ENCODE measurements at regions not wholly inside any gene's neighbourhood (a gene's known extent, or its start where the extent isn't known, plus 50 kb on each side); places are given as distances from the start of the nearest gene placed in this dataset.

DNA sequence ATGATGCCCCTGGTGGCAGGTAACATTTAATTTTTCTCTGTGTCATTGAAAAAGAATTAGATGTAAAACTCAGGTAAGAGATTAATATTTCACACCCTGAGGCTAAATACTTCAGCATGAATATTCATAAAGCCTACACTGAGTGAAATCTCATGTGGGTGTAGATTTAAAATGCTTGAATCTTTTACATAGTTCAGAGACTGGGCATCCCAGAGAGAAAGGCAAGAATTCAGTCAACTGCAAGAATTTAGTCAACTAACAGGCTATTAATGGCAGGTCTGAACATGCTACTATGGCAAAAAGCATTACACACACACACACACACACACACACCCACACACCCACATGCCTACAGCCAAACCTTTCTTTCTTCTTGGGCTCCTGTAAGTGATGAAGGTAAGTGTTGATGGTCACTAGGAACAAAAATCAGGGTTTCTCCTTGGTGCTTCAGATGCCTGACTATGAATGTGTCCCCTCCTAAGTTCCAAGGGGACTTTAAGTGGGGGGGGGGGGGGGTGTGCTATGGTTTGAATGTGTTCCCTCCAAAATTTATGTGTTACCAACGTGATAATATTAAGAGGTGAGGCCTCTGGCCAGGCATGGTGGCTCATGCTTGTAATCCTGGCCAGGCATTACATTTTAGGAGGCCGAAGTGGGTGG, 63.7 kb upstream of the PSMD7 start:
- Histone ChIP-seq H3K27me3 (ENCODE audit: control insufficient read depth in 3 of 3, insufficient read depth in 3 of 3, low read length in 3 of 3) (no peaks in the 10 kb centered on the region), H3K36me3 (ENCODE audit: control insufficient read depth in 3 of 3, insufficient read depth in 3 of 3, low read length in 3 of 3) (no peaks in the 10 kb centered on the region), H3K4me1 (ENCODE audit: control insufficient read depth in 3 of 3, insufficient read depth in 3 of 3, low read length in 3 of 3) (no peaks in the 10 kb centered on the region), H3K9me3 (ENCODE audit: control insufficient read depth in 3 of 3, low read length in 3 of 3) (no peaks in the 10 kb centered on the region), H3K9ac (ENCODE audit: low read depth in 1 of 3, low read length in 3 of 3) (no peak overlapping the region), H3K27ac (ENCODE audit: low read depth, low read length) (no peak overlapping the region), H3K4me3 (ENCODE audit: low read length in 3 of 3) (no peak overlapping the region)

- Histone ChIP-seq H3K27me3 (ENCODE audit: control insufficient read depth in 3 of 3, insufficient read depth in 3 of 3, low read length in 3 of 3) (no peaks in the 10 kb centered on the region), H3K4me1 (ENCODE audit: control insufficient read depth in 3 of 3, insufficient read depth in 3 of 3, low read length in 3 of 3) (no peaks in the 10 kb centered on the region), H3K27ac (ENCODE audit: low read depth, low read length) (no peak overlapping the region), H3K36me3 (ENCODE audit: control insufficient read depth in 3 of 3, insufficient read depth in 3 of 3, low read length in 3 of 3) (no peaks in the 10 kb centered on the region), H3K9me3 (ENCODE audit: control insufficient read depth in 3 of 3, low read length in 3 of 3) (no peaks in the 10 kb centered on the region), H3K9ac (ENCODE audit: low read depth in 1 of 3, low read length in 3 of 3) (no peak overlapping the region), H3K4me3 (ENCODE audit: low read length in 3 of 3) (no peak overlapping the region)
Observed at GRCh38 chr16:74230126-74230525, 66.5 kb upstream of the PSMD7 start.

- no peak overlapping the region for H3K4me3 ChIP-seq (ENCODE audit: low read length in 3 of 3)
- H3K9me3 ChIP-seq (ENCODE audit: control insufficient read depth in 3 of 3, low read length in 3 of 3), result no peaks in the 10 kb centered on the region
- no peaks in the 10 kb centered on the region for H3K4me1 ChIP-seq (ENCODE audit: control insufficient read depth in 3 of 3, insufficient read depth in 3 of 3, low read length in 3 of 3)
- H3K27me3 ChIP-seq (ENCODE audit: control insufficient read depth in 3 of 3, insufficient read depth in 3 of 3, low read length in 3 of 3), result no peaks in the 10 kb centered on the region
- H3K27ac ChIP-seq (ENCODE audit: low read depth, low read length), result no peak overlapping the region
- no peak overlapping the region for H3K9ac ChIP-seq (ENCODE audit: low read depth in 1 of 3, low read length in 3 of 3)
- H3K36me3 ChIP-seq (ENCODE audit: control insufficient read depth in 3 of 3, insufficient read depth in 3 of 3, low read length in 3 of 3), result no peaks in the 10 kb centered on the region
Observed at GRCh38 chr16:74226338-74226954, 70.2 kb upstream of the PSMD7 start.

DNA sequence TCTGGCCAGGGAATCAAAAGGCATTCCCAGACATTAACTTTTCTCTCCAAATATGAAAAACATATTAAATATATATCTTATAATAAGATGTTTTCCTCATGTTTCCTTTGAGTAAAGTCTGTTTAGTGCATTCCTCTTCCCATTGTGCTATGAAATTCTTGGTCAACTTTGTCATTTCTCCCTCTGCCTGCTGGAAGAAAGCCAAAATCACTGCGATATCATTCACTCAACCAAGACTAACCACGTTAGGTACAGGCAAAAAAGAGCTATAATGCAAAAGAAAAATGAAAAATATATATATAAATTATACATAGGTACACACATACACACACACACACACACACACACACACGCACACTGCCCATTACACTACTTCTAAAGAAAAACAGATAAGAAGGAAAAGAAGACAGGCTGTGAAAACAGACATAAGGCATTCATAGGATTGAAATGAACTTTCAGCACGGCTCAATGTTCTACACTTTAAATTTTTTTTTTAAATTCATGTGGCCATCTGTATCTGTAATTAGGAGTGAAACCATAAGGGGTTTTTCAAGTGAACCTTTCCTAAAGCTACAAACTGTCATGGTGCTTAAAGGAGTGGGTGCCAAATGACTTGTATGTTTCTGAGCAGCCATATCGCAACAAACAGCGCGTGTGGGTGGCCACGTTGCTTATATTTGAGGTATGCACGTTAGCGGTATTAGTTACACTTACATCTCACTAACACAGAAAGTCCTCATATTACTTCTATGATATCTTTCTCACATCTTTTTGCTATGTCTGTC, 71.6 kb upstream of the PSMD7 start:
- H3K27me3 ChIP-seq (ENCODE audit: control insufficient read depth in 3 of 3, insufficient read depth in 3 of 3, low read length in 3 of 3), result no peaks in the 10 kb centered on the region
- H3K27ac ChIP-seq (ENCODE audit: low read depth, low read length), result no peak overlapping the region
- no peaks in the 10 kb centered on the region for H3K36me3 ChIP-seq (ENCODE audit: control insufficient read depth in 3 of 3, insufficient read depth in 3 of 3, low read length in 3 of 3)
- no peaks in the 10 kb centered on the region for H3K4me1 ChIP-seq (ENCODE audit: control insufficient read depth in 3 of 3, insufficient read depth in 3 of 3, low read length in 3 of 3)
- H3K9me3 ChIP-seq (ENCODE audit: control insufficient read depth in 3 of 3, low read length in 3 of 3), result no peaks in the 10 kb centered on the region
- no peak overlapping the region for H3K4me3 ChIP-seq (ENCODE audit: low read length in 3 of 3)
- no peak overlapping the region for H3K9ac ChIP-seq (ENCODE audit: low read depth in 1 of 3, low read length in 3 of 3)

DNA sequence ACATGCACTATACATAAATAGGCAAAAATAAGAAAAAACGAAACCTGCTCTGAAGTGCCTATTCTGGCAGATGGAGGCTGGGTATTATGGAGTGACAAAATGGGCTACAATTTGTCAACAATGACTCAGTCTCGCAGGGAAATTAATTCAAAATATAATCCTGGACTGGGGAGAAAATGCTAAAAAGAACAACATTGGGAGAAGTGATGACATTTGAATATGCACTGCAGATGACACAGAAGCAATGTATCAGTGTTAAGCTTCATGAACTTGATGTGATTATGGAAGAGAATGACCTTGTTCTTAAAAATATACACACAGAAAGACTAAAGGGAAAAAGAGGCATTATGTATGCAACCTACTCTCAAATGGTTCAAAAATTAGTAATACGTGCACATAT, 74.8 kb upstream of the PSMD7 start:
- Histone ChIP-seq H3K4me3 (ENCODE audit: low read length in 3 of 3) (no peak overlapping the region), H3K9ac (ENCODE audit: low read depth in 1 of 3, low read length in 3 of 3) (no peak overlapping the region), H3K36me3 (ENCODE audit: control insufficient read depth in 3 of 3, insufficient read depth in 3 of 3, low read length in 3 of 3) (no peaks in the 10 kb centered on the region), H3K27me3 (ENCODE audit: control insufficient read depth in 3 of 3, insufficient read depth in 3 of 3, low read length in 3 of 3) (no peaks in the 10 kb centered on the region), H3K4me1 (ENCODE audit: control insufficient read depth in 3 of 3, insufficient read depth in 3 of 3, low read length in 3 of 3) (no peaks in the 10 kb centered on the region), H3K9me3 (ENCODE audit: control insufficient read depth in 3 of 3, low read length in 3 of 3) (no peaks in the 10 kb centered on the region), H3K27ac (ENCODE audit: low read depth, low read length) (no peak overlapping the region)

- no peaks in the 10 kb centered on the region for H3K27me3 ChIP-seq (ENCODE audit: control insufficient read depth in 3 of 3, insufficient read depth in 3 of 3, low read length in 3 of 3)
- H3K27ac ChIP-seq (ENCODE audit: low read depth, low read length), result no peak overlapping the region
- no peak overlapping the region for H3K4me3 ChIP-seq (ENCODE audit: low read length in 3 of 3)
- no peaks in the 10 kb centered on the region for H3K4me1 ChIP-seq (ENCODE audit: control insufficient read depth in 3 of 3, insufficient read depth in 3 of 3, low read length in 3 of 3)
- no peaks in the 10 kb centered on the region for H3K9me3 ChIP-seq (ENCODE audit: control insufficient read depth in 3 of 3, low read length in 3 of 3)
- no peak overlapping the region for H3K9ac ChIP-seq (ENCODE audit: low read depth in 1 of 3, low read length in 3 of 3)
- no peaks in the 10 kb centered on the region for H3K36me3 ChIP-seq (ENCODE audit: control insufficient read depth in 3 of 3, insufficient read depth in 3 of 3, low read length in 3 of 3)
Observed at GRCh38 chr16:74219706-74220105, 76.9 kb upstream of the PSMD7 start.

DNA sequence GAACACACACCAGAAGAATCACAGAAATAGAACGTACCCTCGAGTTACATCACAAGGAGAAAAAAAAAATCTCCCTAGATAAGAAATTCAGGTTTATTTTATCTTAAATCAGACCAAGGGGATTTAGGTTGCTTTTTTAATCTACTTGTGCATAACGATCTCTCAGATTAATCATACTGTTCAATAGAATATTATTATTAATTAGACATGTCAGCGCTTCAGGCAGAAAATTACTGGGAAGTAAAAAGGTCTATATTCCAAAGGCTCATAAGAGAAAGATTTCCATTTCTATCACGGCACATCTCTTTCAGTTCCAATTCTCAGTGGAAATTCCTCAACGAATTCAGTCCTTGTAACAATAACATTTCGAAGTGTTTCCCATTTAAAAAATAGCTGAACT, 77.7 kb upstream of the PSMD7 start:
- H3K9ac ChIP-seq (ENCODE audit: low read depth in 1 of 3, low read length in 3 of 3), result no peak overlapping the region
- no peaks in the 10 kb centered on the region for H3K4me1 ChIP-seq (ENCODE audit: control insufficient read depth in 3 of 3, insufficient read depth in 3 of 3, low read length in 3 of 3)
- H3K4me3 ChIP-seq (ENCODE audit: low read length in 3 of 3), result no peak overlapping the region
- H3K27me3 ChIP-seq (ENCODE audit: control insufficient read depth in 3 of 3, insufficient read depth in 3 of 3, low read length in 3 of 3), result no peaks in the 10 kb centered on the region
- no peaks in the 10 kb centered on the region for H3K9me3 ChIP-seq (ENCODE audit: control insufficient read depth in 3 of 3, low read length in 3 of 3)
- H3K36me3 ChIP-seq (ENCODE audit: control insufficient read depth in 3 of 3, insufficient read depth in 3 of 3, low read length in 3 of 3), result no peaks in the 10 kb centered on the region
- H3K27ac ChIP-seq (ENCODE audit: low read depth, low read length), result no peak overlapping the region

GRCh38 chr16:74216319-74216718, 80.3 kb upstream of the PSMD7 start:
- Histone ChIP-seq H3K27me3 (ENCODE audit: control insufficient read depth in 3 of 3, insufficient read depth in 3 of 3, low read length in 3 of 3) (peaks cover 0 to 2% (median 0%) of the 10 kb centered on the region in 3 donors), H3K9me3 (ENCODE audit: control insufficient read depth in 3 of 3, low read length in 3 of 3) (no peaks in the 10 kb centered on the region), H3K4me1 (ENCODE audit: control insufficient read depth in 3 of 3, insufficient read depth in 3 of 3, low read length in 3 of 3) (no peaks in the 10 kb centered on the region), H3K36me3 (ENCODE audit: control insufficient read depth in 3 of 3, insufficient read depth in 3 of 3, low read length in 3 of 3) (no peaks in the 10 kb centered on the region), H3K4me3 (ENCODE audit: low read length in 3 of 3) (no peak overlapping the region), H3K9ac (ENCODE audit: low read depth in 1 of 3, low read length in 3 of 3) (no peak overlapping the region), H3K27ac (ENCODE audit: low read depth, low read length) (no peak overlapping the region)

- Histone ChIP-seq H3K9ac (ENCODE audit: low read depth in 1 of 3, low read length in 3 of 3) (no peak overlapping the region), H3K4me3 (ENCODE audit: low read length in 3 of 3) (no peak overlapping the region), H3K4me1 (ENCODE audit: control insufficient read depth in 3 of 3, insufficient read depth in 3 of 3, low read length in 3 of 3) (no peaks in the 10 kb centered on the region)
Observed at GRCh38 chr16:74215249-74215648, 81.4 kb upstream of the PSMD7 start.

GRCh38 chr16:74213372-74213771, 83.2 kb upstream of the PSMD7 start:
- no peaks in the 10 kb centered on the region for H3K4me1 ChIP-seq (ENCODE audit: control insufficient read depth in 3 of 3, insufficient read depth in 3 of 3, low read length in 3 of 3)
- H3K4me3 ChIP-seq (ENCODE audit: low read length in 3 of 3), result no peak overlapping the region
- H3K27ac ChIP-seq (ENCODE audit: low read depth, low read length), result no peak overlapping the region
- H3K9ac ChIP-seq (ENCODE audit: low read depth in 1 of 3, low read length in 3 of 3), result no peak overlapping the region
- H3K36me3 ChIP-seq (ENCODE audit: control insufficient read depth in 3 of 3, insufficient read depth in 3 of 3, low read length in 3 of 3), result no peaks in the 10 kb centered on the region
- H3K27me3 ChIP-seq (ENCODE audit: control insufficient read depth in 3 of 3, insufficient read depth in 3 of 3, low read length in 3 of 3), result peaks cover 0 to 2% (median 0%) of the 10 kb centered on the region in 3 donors
- no peaks in the 10 kb centered on the region for H3K9me3 ChIP-seq (ENCODE audit: control insufficient read depth in 3 of 3, low read length in 3 of 3)

More at GRCh38 chr16:74215249-74215648, 81.4 kb upstream of the PSMD7 start:
- Histone ChIP-seq H3K27ac (ENCODE audit: low read depth, low read length) (no peak overlapping the region), H3K9me3 (ENCODE audit: control insufficient read depth in 3 of 3, low read length in 3 of 3) (no peaks in the 10 kb centered on the region), H3K36me3 (ENCODE audit: control insufficient read depth in 3 of 3, insufficient read depth in 3 of 3, low read length in 3 of 3) (no peaks in the 10 kb centered on the region), H3K27me3 (ENCODE audit: control insufficient read depth in 3 of 3, insufficient read depth in 3 of 3, low read length in 3 of 3) (peaks cover 0 to 2% (median 0%) of the 10 kb centered on the region in 3 donors)

Measured in skeletal muscle tissue (tissue), 3 donors.